ENCODE measurements at regions not wholly inside any gene's neighbourhood (a gene's known extent, or its start where the extent isn't known, plus 50 kb on each side); places are given as distances from the start of the nearest gene placed in this dataset.
"Not testable (repeated sequence)": the region's sequence is repeated elsewhere in the genome, so short reads cannot be mapped to it uniquely, and the experiment has no call there.

GRCh38 chrX:122582280-122582974 lies 601.7 kb upstream of the GRIA3 start:
- ATAC-seq (replicated peaks) = no peak
- no peaks in the 10 kb centered on the region for H3K27me3 Mint-ChIP-seq
- no peak overlapping the region for H3K4me3 Mint-ChIP-seq

GRCh38 chrX:122582975-122583305 lies 601.1 kb upstream of the GRIA3 start:
- H3K27ac Mint-ChIP-seq = no peak overlapping the region
- H3K27me3 Mint-ChIP-seq = no peaks in the 10 kb centered on the region
- no peaks in the 10 kb centered on the region for H3K4me1 Mint-ChIP-seq
- H3K36me3 Mint-ChIP-seq = no peaks in the 10 kb centered on the region
- no peak overlapping the region for H3K4me3 Mint-ChIP-seq
- DNase-seq (no peak), ATAC-seq (replicated peaks) (no peak)
- H3K9me3 Mint-ChIP-seq = peaks cover 3 to 11% of the 10 kb centered on the region in 2 donors

More at GRCh38 chrX:122582280-122582974, 601.7 kb upstream of the GRIA3 start:
- Mint-ChIP-seq H3K4me1 (no peaks in the 10 kb centered on the region), H3K36me3 (no peaks in the 10 kb centered on the region), H3K27ac (no peak overlapping the region), H3K9me3 (peaks cover 3 to 11% of the 10 kb centered on the region in 2 donors)
- DNase-seq = no peak

GRCh38 chrX:122583551-122583950 lies 600.5 kb upstream of the GRIA3 start:
- no peak for ATAC-seq (replicated peaks)
- no peak overlapping the region for H3K4me3 Mint-ChIP-seq
- no peaks in the 10 kb centered on the region for H3K36me3 Mint-ChIP-seq

GRCh38 chrX:122584981-122585380 lies 599.1 kb upstream of the GRIA3 start:
- no peaks in the 10 kb centered on the region for H3K36me3 Mint-ChIP-seq
- peaks cover 1 to 9% of the 10 kb centered on the region in 2 donors for H3K9me3 Mint-ChIP-seq
- ATAC-seq (replicated peaks) (no peak), DNase-seq (no peak)
- no peaks in the 10 kb centered on the region for H3K4me1 Mint-ChIP-seq
- no peaks in the 10 kb centered on the region for H3K27me3 Mint-ChIP-seq
- no peak overlapping the region for H3K4me3 Mint-ChIP-seq
- no peak overlapping the region for H3K27ac Mint-ChIP-seq

More at GRCh38 chrX:122583551-122583950, 600.5 kb upstream of the GRIA3 start:
- DNase-seq = no peak
- Mint-ChIP-seq H3K4me1 (no peaks in the 10 kb centered on the region), H3K9me3 (peaks cover 3 to 11% of the 10 kb centered on the region in 2 donors), H3K27ac (no peak overlapping the region), H3K27me3 (no peaks in the 10 kb centered on the region)

GRCh38 chrX:122586831-122587230 lies 597.2 kb upstream of the GRIA3 start:
- ATAC-seq (replicated peaks) = no peak
- no peaks in the 10 kb centered on the region for H3K36me3 Mint-ChIP-seq
- peaks cover 1 to 7% of the 10 kb centered on the region in 2 donors for H3K9me3 Mint-ChIP-seq
- no peak overlapping the region for H3K27ac Mint-ChIP-seq
- no peaks in the 10 kb centered on the region for H3K27me3 Mint-ChIP-seq
- no peak overlapping the region for H3K4me3 Mint-ChIP-seq
- H3K4me1 Mint-ChIP-seq = no peaks in the 10 kb centered on the region
- no peak for DNase-seq

GRCh38 chrX:122591546-122591945 lies 592.5 kb upstream of the GRIA3 start:
- Mint-ChIP-seq H3K4me1 (no peaks in the 10 kb centered on the region), H3K9me3 (peaks cover 2 to 5% of the 10 kb centered on the region in 2 donors), H3K27me3 (no peaks in the 10 kb centered on the region), H3K27ac (no peak overlapping the region), H3K4me3 (no peak overlapping the region), H3K36me3 (no peaks in the 10 kb centered on the region)
- no peak for DNase-seq
- no peak for ATAC-seq (replicated peaks)

GRCh38 chrX:122596998-122597397 lies 587.1 kb upstream of the GRIA3 start:
- Mint-ChIP-seq H3K4me1 (no peaks in the 10 kb centered on the region), H3K9me3 (peaks cover 2 to 5% of the 10 kb centered on the region in 2 donors), H3K36me3 (no peaks in the 10 kb centered on the region), H3K4me3 (no peak overlapping the region), H3K27ac (no peak overlapping the region), H3K27me3 (no peaks in the 10 kb centered on the region)
- no peak for ATAC-seq (replicated peaks)
- DNase-seq = no peak

GRCh38 chrX:122622795-122623194 lies 561.3 kb upstream of the GRIA3 start:
- DNase-seq = no peak
- H3K27ac Mint-ChIP-seq = no peak overlapping the region
- no peak overlapping the region for H3K4me3 Mint-ChIP-seq
- no peaks in the 10 kb centered on the region for H3K4me1 Mint-ChIP-seq
- H3K36me3 Mint-ChIP-seq = no peaks in the 10 kb centered on the region
- H3K9me3 Mint-ChIP-seq = peaks cover 4 to 9% of the 10 kb centered on the region in 2 donors
- ATAC-seq (replicated peaks) = no peak
- no peaks in the 10 kb centered on the region for H3K27me3 Mint-ChIP-seq

GRCh38 chrX:122625239-122625638 lies 558.8 kb upstream of the GRIA3 start:
- no peaks in the 10 kb centered on the region for H3K27me3 Mint-ChIP-seq
- H3K27ac Mint-ChIP-seq = no peak overlapping the region
- no peak overlapping the region for H3K4me3 Mint-ChIP-seq
- DNase-seq (no peak), ATAC-seq (replicated peaks) (no peak)
- peaks cover 0 to 7% of the 10 kb centered on the region in 2 donors for H3K9me3 Mint-ChIP-seq
- no peaks in the 10 kb centered on the region for H3K4me1 Mint-ChIP-seq
- no peaks in the 10 kb centered on the region for H3K36me3 Mint-ChIP-seq

GRCh38 chrX:122625821-122626220 lies 558.3 kb upstream of the GRIA3 start:
- H3K4me3 Mint-ChIP-seq = no peak overlapping the region
- DNase-seq (no peak), ATAC-seq (replicated peaks) (no peak)
- peaks cover 0 to 4% of the 10 kb centered on the region in 2 donors for H3K9me3 Mint-ChIP-seq
- no peaks in the 10 kb centered on the region for H3K36me3 Mint-ChIP-seq
- H3K4me1 Mint-ChIP-seq = no peaks in the 10 kb centered on the region
- H3K27ac Mint-ChIP-seq = no peak overlapping the region
- no peaks in the 10 kb centered on the region for H3K27me3 Mint-ChIP-seq

- Mint-ChIP-seq H3K36me3 (no peaks in the 10 kb centered on the region), H3K27ac (no peak overlapping the region), H3K4me1 (no peaks in the 10 kb centered on the region), H3K4me3 (no peak overlapping the region), H3K9me3 (peaks cover 0 to 4% of the 10 kb centered on the region in 2 donors), H3K27me3 (no peaks in the 10 kb centered on the region)
- ATAC-seq (replicated peaks) (no peak), DNase-seq (no peak)
These were observed 557.2 kb upstream of the GRIA3 start for GRCh38 chrX:122626871-122627270.

- H3K9me3 Mint-ChIP-seq = peaks cover 2 to 5% of the 10 kb centered on the region in 2 donors
- ATAC-seq (replicated peaks) (no peak), DNase-seq (no peak)
- H3K4me3 Mint-ChIP-seq = no peak overlapping the region
- H3K27me3 Mint-ChIP-seq = no peaks in the 10 kb centered on the region
- no peaks in the 10 kb centered on the region for H3K4me1 Mint-ChIP-seq
- H3K27ac Mint-ChIP-seq = no peak overlapping the region
- H3K36me3 Mint-ChIP-seq = no peaks in the 10 kb centered on the region
These were observed 542.9 kb upstream of the GRIA3 start for GRCh38 chrX:122641136-122641535.

- H3K4me3 Mint-ChIP-seq = no peak overlapping the region
- DNase-seq = no peak
- H3K4me1 Mint-ChIP-seq = no peaks in the 10 kb centered on the region
- H3K36me3 Mint-ChIP-seq = no peaks in the 10 kb centered on the region
- no peaks in the 10 kb centered on the region for H3K27me3 Mint-ChIP-seq
- no peak for ATAC-seq (replicated peaks)
- H3K27ac Mint-ChIP-seq = no peak overlapping the region
- peaks cover 2 to 5% of the 10 kb centered on the region in 2 donors for H3K9me3 Mint-ChIP-seq
These were observed 542.3 kb upstream of the GRIA3 start for GRCh38 chrX:122641826-122642225.

- H3K4me1 Mint-ChIP-seq; H3K9me3 Mint-ChIP-seq; H3K36me3 Mint-ChIP-seq; ATAC-seq (replicated peaks); H3K27ac Mint-ChIP-seq; DNase-seq; H3K27me3 Mint-ChIP-seq; H3K4me3 Mint-ChIP-seq: not testable (repeated sequence)
These were observed 528.8 kb upstream of the GRIA3 start for GRCh38 chrX:122655256-122655655.

- Mint-ChIP-seq H3K9me3 (peaks cover 0 to 4% of the 10 kb centered on the region in 2 donors), H3K36me3 (no peaks in the 10 kb centered on the region), H3K27me3 (no peaks in the 10 kb centered on the region), H3K4me1 (no peaks in the 10 kb centered on the region), H3K4me3 (no peak overlapping the region), H3K27ac (no peak overlapping the region)
- ATAC-seq (replicated peaks) = no peak
- DNase-seq = no peak
These were observed 517.5 kb upstream of the GRIA3 start for GRCh38 chrX:122666601-122667000.

Measured in stimulated activated naive B cell treated with anti-CD40 and anti-IgM and Interleukin-4, amounts not matched to agents 10 μg/mL and 1 μg/mL and 100 μg/mL, for 72 hours (primary cell).